ENCODE measurements at regions not wholly inside any gene's neighbourhood (a gene's known extent, or its start where the extent isn't known, plus 50 kb on each side); places are given as distances from the start of the nearest gene placed in this dataset.

GRCh38 chr9:135023088-135023785 is 64.2 kb upstream of the OLFM1 start:
- Histone ChIP-seq H3K4me1 (ENCODE audit: insufficient read depth, low read length) (no peaks in the 10 kb centered on the region), H3K27ac (ENCODE audit: insufficient read length, low read depth, low read length) (no peak overlapping the region), H2BK5ac (ENCODE audit: insufficient read length, low read length) (no peak overlapping the region), H3K4ac (ENCODE audit: low read depth, low read length) (no peak overlapping the region), H3K27me3 (ENCODE audit: insufficient read depth, low read length) (no peaks in the 10 kb centered on the region), H2AK5ac (ENCODE audit: insufficient read length, low read length) (no peak overlapping the region), H4K8ac (replicated peaks; ENCODE audit: insufficient read length, low read depth, low read length) (no peak overlapping the region), H3K18ac (ENCODE audit: insufficient read length, low read depth, low read length) (no peak overlapping the region), H3K14ac (ENCODE audit: insufficient read depth, low read length) (no peak overlapping the region), H4K5ac (ENCODE audit: insufficient read length, low read depth, low read length) (no peak overlapping the region), H3K4me2 (ENCODE audit: insufficient read depth, insufficient read length, low read length) (no peak overlapping the region), H2BK15ac (ENCODE audit: low read depth, low read length) (no peak overlapping the region), H3T11ph (ENCODE audit: low read length) (no peak overlapping the region), H3K79me1 (ENCODE audit: insufficient read depth, low read depth, low read length, poor library complexity, severe bottlenecking) (no peaks in the 10 kb centered on the region), H2BK12ac (ENCODE audit: insufficient read length, low read depth, low read length) (no peak overlapping the region), H3K56ac (ENCODE audit: insufficient read length, low read depth, low read length) (no peak overlapping the region), H2AFZ (ENCODE audit: low read length) (no peak overlapping the region), H4K20me1 (ENCODE audit: control insufficient read depth, insufficient read depth, insufficient read length) (no peaks in the 10 kb centered on the region), H2BK20ac (ENCODE audit: low read depth, low read length, poor library complexity, severe bottlenecking) (no peak overlapping the region), H4K91ac (ENCODE audit: insufficient read length, low read depth, low read length) (no peak overlapping the region), H3K23ac (ENCODE audit: insufficient read length, low read depth, low read length) (no peak overlapping the region), H3K9me3 (ENCODE audit: control insufficient read depth, low read depth, low read length) (no peaks in the 10 kb centered on the region), H2BK120ac (ENCODE audit: low read depth, low read length, poor library complexity, severe bottlenecking) (no peak overlapping the region), H3K79me2 (ENCODE audit: insufficient read depth, low read length) (no peaks in the 10 kb centered on the region), H3K9ac (ENCODE audit: extremely low read depth, insufficient read length, low read length) (no peak overlapping the region), H3K23me2 (ENCODE audit: insufficient read length, low read depth, low read length, poor library complexity, severe bottlenecking) (no peaks in the 10 kb centered on the region)
- H3K4me1 Mint-ChIP-seq: peaks cover 4 to 5% of the 10 kb centered on the region in 2 experiments; a peak in 3 of 4 replicates
- no peaks in the 10 kb centered on the region; a peak in 1 of 7 replicates for H3K36me3 Mint-ChIP-seq (ENCODE audit: insufficient read depth in 1 of 3, low read depth in 3 of 3)
- no peak overlapping the region for H3K27ac Mint-ChIP-seq
- H3K4me3 Mint-ChIP-seq: no peak overlapping the region
- H3K9me3 Mint-ChIP-seq: peaks cover 0 to 10% of the 10 kb centered on the region in 2 experiments; a peak in 2 of 5 replicates
- no peak for DNase-seq
- no peak for TF ChIP-seq CTCF (conservative IDR thresholded peaks at IDR 0.05)
- H3K27me3 Mint-ChIP-seq (ENCODE audit: low read depth): peaks cover 5% of the 10 kb centered on the region
- WGBS (ENCODE audit: extremely low coverage, insufficient read length, low lambda C conversion rate): no CpG with 5 or more reads among the region's 9 CpGs

Data from H9 (cell line).